GM19467 (cell line): ENCODE measurements at regions not wholly inside any gene's neighbourhood (a gene's known extent, or its start where the extent isn't known, plus 50 kb on each side); places are given as distances from the start of the nearest gene placed in this dataset.

Source experiments
- ATAC-seq: cut with Tn5 transposase; IDR thresholded peaks from one replicate; pipeline ENCODE4 v1.9.1; 2021; ENCODE audit warnings: mild to moderate bottlenecking, moderate library complexity; ENCODE audit not compliant: unreplicated experiment

GRCh38 chr2:12074845-12075217 lies 328.4 kb downstream of the LPIN1 start:
- no peak for ATAC-seq

- ATAC-seq: no peak
Observed at GRCh38 chr2:12075603-12076002, 329.2 kb downstream of the LPIN1 start.

GRCh38 chr2:12076810-12077209 lies 330.4 kb downstream of the LPIN1 start:
- ATAC-seq: no peak

- no peak for ATAC-seq
Observed at GRCh38 chr2:12080360-12080759, 333.9 kb downstream of the LPIN1 start.

- no peak for ATAC-seq
Observed at GRCh38 chr2:12081481-12082210, 335.2 kb downstream of the LPIN1 start.

- ATAC-seq: no peak
Observed at GRCh38 chr2:12083081-12083581, 336.7 kb downstream of the LPIN1 start.

- no peak for ATAC-seq
Observed at GRCh38 chr2:12083713-12084419, 337.4 kb downstream of the LPIN1 start.

GRCh38 chr2:12087175-12087574 lies 340.7 kb downstream of the LPIN1 start:
- ATAC-seq: no peak

- ATAC-seq: no peak
Observed at GRCh38 chr2:12087671-12088380, 341.4 kb downstream of the LPIN1 start.

- no peak for ATAC-seq
Observed at GRCh38 chr2:12089001-12089400, 342.6 kb downstream of the LPIN1 start.

GRCh38 chr2:12089496-12089895 lies 343.1 kb downstream of the LPIN1 start:
- no peak for ATAC-seq

GRCh38 chr2:12090072-12090471 lies 343.6 kb downstream of the LPIN1 start:
- no peak for ATAC-seq

GRCh38 chr2:12090590-12090989 lies 344.2 kb downstream of the LPIN1 start:
- no peak for ATAC-seq

- no peak for ATAC-seq
Observed at GRCh38 chr2:12091201-12091806, 344.9 kb downstream of the LPIN1 start.

GRCh38 chr2:12094134-12094533 lies 347.7 kb downstream of the LPIN1 start:
- ATAC-seq: no peak

GRCh38 chr2:12096051-12096787 lies 349.8 kb downstream of the LPIN1 start:
- ATAC-seq: no peak

GRCh38 chr2:12096788-12097449 lies 350.5 kb downstream of the LPIN1 start:
- no peak for ATAC-seq

- ATAC-seq: no peak
Observed at GRCh38 chr2:12097859-12098258, 351.4 kb downstream of the LPIN1 start.

- ATAC-seq: no peak
Observed at GRCh38 chr2:12099374-12099773, 352.9 kb downstream of the LPIN1 start.

GRCh38 chr2:12102679-12103078 lies 356.2 kb downstream of the LPIN1 start:
- ATAC-seq: no peak
